Posterior cingulate gyrus (tissue), 11 donors: ENCODE measurements at regions not wholly inside any gene's neighbourhood (a gene's known extent, or its start where the extent isn't known, plus 50 kb on each side); places are given as distances from the start of the nearest gene placed in this dataset.

Experiments
- DNase-seq, 10 donors: peaks; one replicate each; pipeline versions ENCODE4 v3.0.0 to v3.0.0-alpha.2; 2020 to 2021; ENCODE audit warnings: mixed read lengths in 3 of 10
- intact Hi-C: fragments of 100-400 bp; cut with DNase I; formaldehyde crosslinking; loops from one replicate; pipeline ENCODE4 v1.15.1; 2023

- DNase-seq, result no peak
- intact Hi-C loops, result no loop called here
Measured at GRCh38 chr9:126017758-126018157, 270.6 kb downstream of the PBX3 start.

GRCh38 chr9:126020836-126021235 lies 273.7 kb downstream of the PBX3 start:
- intact Hi-C loops, result no loop called here
- DNase-seq, result peak in 4 of 10 donors; percentile 19 to 50 (median 48)

GRCh38 chr9:126023962-126024361 lies 276.8 kb downstream of the PBX3 start:
- peak in 1 of 10 donors; percentile 10 for DNase-seq
- intact Hi-C loops, result no loop called here

GRCh38 chr9:126024581-126025230 lies 277.5 kb downstream of the PBX3 start:
- intact Hi-C loops, result no loop called here
- peak in 4 of 10 donors; percentile 19 to 71 (median 38) for DNase-seq

- intact Hi-C loops, result no loop called here
- DNase-seq, result peak in 4 of 10 donors; percentile 8 to 33 (median 17)
Measured at GRCh38 chr9:126025991-126026390, 278.8 kb downstream of the PBX3 start.

- intact Hi-C loops, result no loop called here
- peak in 4 of 10 donors; percentile 8 to 40 (median 30) for DNase-seq
Measured at GRCh38 chr9:126027566-126027965, 280.4 kb downstream of the PBX3 start.

GRCh38 chr9:126028746-126029145 lies 281.6 kb downstream of the PBX3 start:
- peak in 4 of 10 donors; percentile 9 to 57 (median 42) for DNase-seq
- intact Hi-C loops, result no loop called here

GRCh38 chr9:126030716-126031115 lies 283.5 kb downstream of the PBX3 start:
- DNase-seq, result peak in 4 of 10 donors; percentile 0 to 75 (median 51)
- intact Hi-C loops, result no loop called here

GRCh38 chr9:126031116-126031515 lies 283.9 kb downstream of the PBX3 start:
- peak in 3 of 10 donors; percentile 13 to 62 (median 37) for DNase-seq
- intact Hi-C loops, result no loop called here

- intact Hi-C loops, result no loop called here
- DNase-seq, result peak in 2 of 10 donors; percentile 7 to 12
Measured at GRCh38 chr9:126032135-126032534, 285.0 kb downstream of the PBX3 start.

GRCh38 chr9:126033318-126033717 lies 286.1 kb downstream of the PBX3 start:
- intact Hi-C loops, result no loop called here
- DNase-seq, result peak in 4 of 10 donors; percentile 17 to 69 (median 37)

- peak in 4 of 10 donors; percentile 18 to 61 (median 56) for DNase-seq
- intact Hi-C loops, result no loop called here
Measured at GRCh38 chr9:126033956-126034355, 286.8 kb downstream of the PBX3 start.

GRCh38 chr9:126036881-126037291 lies 289.7 kb downstream of the PBX3 start:
- intact Hi-C loops, result no loop called here

GRCh38 chr9:126038790-126039189 lies 287.8 kb upstream of the MVB12B start:
- peak in 1 of 10 donors; percentile 52 for DNase-seq
- intact Hi-C loops, result no loop called here

More at GRCh38 chr9:126036881-126037291, 289.7 kb downstream of the PBX3 start:
- peak in 3 of 10 donors; percentile 10 to 75 (median 68) for DNase-seq

- intact Hi-C loops, result no loop called here
- DNase-seq, result no peak
Measured at GRCh38 chr9:126043681-126044080, 282.9 kb upstream of the MVB12B start.

GRCh38 chr9:126049088-126049487 lies 277.5 kb upstream of the MVB12B start:
- intact Hi-C loops, result no loop called here
- peak in 2 of 10 donors; percentile 64 to 72 for DNase-seq

- peak in 4 of 10 donors; percentile 18 to 62 (median 44) for DNase-seq
- intact Hi-C loops, result no loop called here
Measured at GRCh38 chr9:126049896-126050604, 276.6 kb upstream of the MVB12B start.

- intact Hi-C loops, result no loop called here
- DNase-seq, result peak in 4 of 10 donors; percentile 8 to 53 (median 40)
Measured at GRCh38 chr9:126050605-126050990, 276.0 kb upstream of the MVB12B start.

GRCh38 chr9:126051446-126052130 lies 275.0 kb upstream of the MVB12B start:
- intact Hi-C loops, result no loop called here

GRCh38 chr9:126052791-126053190 lies 273.8 kb upstream of the MVB12B start:
- DNase-seq, result peak in 3 of 10 donors; percentile 1 to 50 (median 36)
- intact Hi-C loops, result no loop called here

More at GRCh38 chr9:126051446-126052130, 275.0 kb upstream of the MVB12B start:
- peak in 4 of 10 donors; percentile 5 to 63 (median 60) for DNase-seq

- intact Hi-C loops, result no loop called here
- peak in 4 of 10 donors; percentile 4 to 55 (median 36) for DNase-seq
Measured at GRCh38 chr9:126053913-126054312, 272.7 kb upstream of the MVB12B start.
